HCT116 (cell line): ENCODE measurements at regions not wholly inside any gene's neighbourhood (a gene's known extent, or its start where the extent isn't known, plus 50 kb on each side); places are given as distances from the start of the nearest gene placed in this dataset.

Experiments
- ATAC-seq: fragments of 200-7000 bp; cut with Tn5 transposase; 2 replicates; pipeline ENCODE4 v1.9.1; 2020; ENCODE audit warnings: mild to moderate bottlenecking, moderate library complexity
- BruUV-seq: library from RNA; stranded (reverse); fragments of 400-500 nt; replicated peaks from 2 replicates; lab custom pipeline; 2021; lab: Mats Ljungman, UMichigan
- CTCF ChIA-PET: fragments of 300-600 bp; sonication (Branson Sonifier 250); formaldehyde crosslinking; loops from one replicate; lab custom pipeline; 2021; ENCODE audit warnings: antibody characterized with exemption; lab: Charles Lee
- POLR2A ChIA-PET: fragments of 300-600, 350-600 bp; sonication (Branson Sonifier 250); formaldehyde crosslinking; loops from one replicate; lab custom pipeline; 2021; ENCODE audit warnings: antibody characterized with exemption; lab: Charles Lee
- RAD21 ChIA-PET, 2 experiments: fragments of 300-600 bp; sonication (Branson Sonifier 250); formaldehyde crosslinking; loops; one replicate each; lab custom pipeline; 2023; ENCODE audit warnings: low total read pairs in 2 of 2; ENCODE audit not compliant: uncharacterized antibody in 2 of 2, unreplicated experiment in 2 of 2, low non-redundant PET in 1 of 2; lab: Charles Lee
- DNase-seq: peaks from one replicate; pipeline ENCODE4 v3.0.0-alpha.2; 2010; ENCODE audit warnings: low read depth, low spot score
- H2AFZ ChIP-seq: fragments of 200-600 bp; shearing (Covaris generic), sonication (generic); 2 replicates; pipeline ENCODE4 v1.6.1; 2017; ENCODE audit warnings: low read depth, mixed run types, mixed read lengths, antibody characterized with exemption, low read length; ENCODE audit not compliant: poor library complexity, severe bottlenecking
- H3K27ac ChIP-seq: 2 replicates; pipeline ENCODE4 v1.5.1; 2012; ENCODE audit warnings: low read depth, low read length
- H3K27me3 ChIP-seq: fragments of 200-600 bp; sonication (generic); 2 replicates; pipeline ENCODE4 v1.6.1; 2016; ENCODE audit warnings: mixed run types, low read length, mixed read lengths; ENCODE audit not compliant: insufficient read depth
- H3K36me3 ChIP-seq, 2 experiments: fragments of 200-500 bp in 1 of 2; fragments of 200-600 bp in 1 of 2; sonication (Bioruptor generic) in 1 of 2; sonication (generic) in 1 of 2; 2 replicates each; pipeline versions ENCODE4 v1.5.1 to v1.6.1; 2014 to 2016; ENCODE audit warnings: low read length in 2 of 2, inconsistent platforms in 1 of 2, mixed read lengths in 1 of 2, mixed run types in 1 of 2; ENCODE audit not compliant: insufficient read depth in 2 of 2, control insufficient read depth in 1 of 2
- H3K4me1 ChIP-seq, 2 experiments: fragments of 200-600 bp in 1 of 2; sonication (generic) in 1 of 2; 2 replicates each; pipeline versions ENCODE4 v1.5.1 to v1.6.1; 2012 to 2017; ENCODE audit warnings: low read length in 2 of 2, inconsistent platforms in 1 of 2, mild to moderate bottlenecking in 1 of 2, mixed read lengths in 1 of 2, mixed run types in 1 of 2, moderate library complexity in 1 of 2; ENCODE audit not compliant: insufficient read depth in 2 of 2, control insufficient read depth in 1 of 2
- H3K4me2 ChIP-seq: fragments of 200-600 bp; sonication (generic); 2 replicates; pipeline ENCODE4 v1.6.1; 2017; ENCODE audit warnings: mixed run types, low read length, mixed read lengths
- H3K4me3 ChIP-seq, 2 experiments: fragments of 200-600 bp in 1 of 2; sonication (generic) in 1 of 2; replicated peaks in 1 of 2; 2 replicates each; pipeline ENCODE4 v1.5.1; 2011 to 2016; ENCODE audit warnings: low read length in 2 of 2, control low read depth in 1 of 2, low read depth in 1 of 2, mild to moderate bottlenecking in 1 of 2, mixed read lengths in 1 of 2, mixed run types in 1 of 2
- H3K79me2 ChIP-seq: fragments of 200-600 bp; sonication (generic); 2 replicates; pipeline ENCODE4 v1.6.1; 2017; ENCODE audit warnings: mild to moderate bottlenecking, mixed run types, low read length, moderate library complexity, mixed read lengths; ENCODE audit not compliant: insufficient read depth
- H3K9ac ChIP-seq: fragments of 200-600 bp; sonication (generic); 2 replicates; pipeline ENCODE4 v1.6.1; 2016; ENCODE audit warnings: low read length, mixed read lengths
- H3K9me2 ChIP-seq: fragments of 200-600 bp; sonication (generic), shearing (Covaris generic); 2 replicates; pipeline ENCODE4 v1.6.1; 2017; ENCODE audit warnings: mixed run types, mild to moderate bottlenecking, moderate library complexity; ENCODE audit not compliant: insufficient read depth
- H3K9me3 ChIP-seq, 2 experiments: fragments of 200-500 bp in 1 of 2; fragments of 200-600 bp in 1 of 2; sonication (Bioruptor generic) in 1 of 2; sonication (generic) in 1 of 2; 2 replicates each; pipeline ENCODE4 v1.6.1; 2014 to 2017; ENCODE audit warnings: low read length in 2 of 2, mixed read lengths in 2 of 2, inconsistent platforms in 1 of 2, low read depth in 1 of 2, mild to moderate bottlenecking in 1 of 2, mixed run types in 1 of 2, moderate library complexity in 1 of 2; ENCODE audit not compliant: control insufficient read depth in 1 of 2, insufficient read depth in 1 of 2
- H4K20me1 ChIP-seq: fragments of 200-600 bp; sonication (generic), shearing (Covaris generic); 2 replicates; pipeline ENCODE4 v1.6.1; 2017; ENCODE audit warnings: mixed run types, mild to moderate bottlenecking, moderate library complexity; ENCODE audit not compliant: insufficient read depth
- ELF1 ChIP-seq: IDR thresholded peaks from 2 replicates; pipeline ENCODE4 v1.6.1; 2012; ENCODE audit warnings: low read depth, borderline replicate concordance
- EZH2phosphoT487 ChIP-seq: fragments of 200-600 bp; IDR thresholded peaks from 2 replicates; pipeline ENCODE4 v1.6.1; 2018; ENCODE audit warnings: antibody characterized with exemption, borderline replicate concordance
- JUND ChIP-seq: IDR thresholded peaks from 2 replicates; pipeline ENCODE4 v1.6.1; 2012
- POLR2A ChIP-seq: IDR thresholded peaks from 2 replicates; pipeline ENCODE4 v1.7.0; 2011; ENCODE audit warnings: borderline replicate concordance; ENCODE audit not compliant: insufficient read depth, insufficient read length; ENCODE audit errors: extremely low read depth
- SIN3A ChIP-seq: IDR thresholded peaks from 2 replicates; pipeline ENCODE4 v1.6.1; 2012; ENCODE audit warnings: low read depth
- SRF ChIP-seq: IDR thresholded peaks from 2 replicates; pipeline ENCODE4 v1.6.1; 2012; ENCODE audit warnings: low read depth
- TCF7L2 ChIP-seq: IDR thresholded peaks from 2 replicates; pipeline ENCODE4 v1.7.0; 2011; ENCODE audit warnings: borderline replicate concordance, inconsistent platforms; ENCODE audit not compliant: insufficient read depth, insufficient read length; ENCODE audit errors: extremely low read depth
- ZNF274 ChIP-seq: fragments of 200-500 bp; sonication (Bioruptor generic); IDR thresholded peaks from 2 replicates; pipeline ENCODE4 v1.6.1; 2014; ENCODE audit warnings: mild to moderate bottlenecking, low read depth, low read length, inconsistent platforms
- intact Hi-C: fragments of 100-400 bp; cut with micrococcal nuclease; formaldehyde crosslinking; loops from 2 replicates; pipeline ENCODE4 v1.10.0; 2022
- TF ChIP-seq, protein P1 (sequence below), 3 experiments: fragments of 200-600 bp in 1 of 3; sonication (generic) in 1 of 3; IDR thresholded peaks in 2 of 3; conservative IDR thresholded peaks in 1 of 3; 2 replicates each; pipeline ENCODE4 v1.5.1; 2012 to 2017; ENCODE audit warnings: low read depth in 2 of 3, low read length in 2 of 3, antibody characterized with exemption in 1 of 3, borderline replicate concordance in 1 of 3, control low read depth in 1 of 3, mild to moderate bottlenecking in 1 of 3, mixed read lengths in 1 of 3, mixed run types in 1 of 3, moderate library complexity in 1 of 3; ENCODE audit not compliant: insufficient read depth in 1 of 3
- TF ChIP-seq, protein P2 (sequence below): IDR thresholded peaks from 2 replicates; pipeline ENCODE4 v1.6.1; 2012

DNA sequence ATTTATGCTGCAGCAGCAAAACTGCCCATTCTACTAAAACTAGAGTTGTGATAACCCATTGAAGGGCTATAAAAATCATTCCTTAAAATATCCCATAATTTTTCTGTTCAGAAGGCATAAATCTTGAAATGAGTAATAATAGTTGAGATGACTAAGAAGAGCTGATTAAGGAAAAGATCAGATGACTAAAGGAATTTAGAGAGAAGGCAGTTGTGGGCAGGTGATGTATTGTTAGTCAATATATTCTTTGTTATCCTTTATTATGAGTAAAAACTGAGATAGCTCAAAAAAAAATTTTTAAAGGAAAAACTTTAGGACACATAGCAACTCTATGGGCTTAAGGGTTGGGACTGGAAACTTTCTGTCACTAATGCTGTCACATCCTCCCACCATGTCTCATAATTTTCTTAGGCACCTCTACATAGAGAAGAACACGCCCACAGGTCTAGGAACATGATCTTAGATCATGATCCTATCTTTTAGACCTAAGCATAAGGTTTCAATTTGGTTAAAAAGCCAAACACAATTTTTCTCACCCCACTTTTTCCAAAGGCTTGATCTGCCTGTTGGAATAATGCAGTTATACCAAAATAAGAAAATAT, 597.5 kb upstream of the MEF2C start (continued):
- TF ChIP-seq, protein P1, sequence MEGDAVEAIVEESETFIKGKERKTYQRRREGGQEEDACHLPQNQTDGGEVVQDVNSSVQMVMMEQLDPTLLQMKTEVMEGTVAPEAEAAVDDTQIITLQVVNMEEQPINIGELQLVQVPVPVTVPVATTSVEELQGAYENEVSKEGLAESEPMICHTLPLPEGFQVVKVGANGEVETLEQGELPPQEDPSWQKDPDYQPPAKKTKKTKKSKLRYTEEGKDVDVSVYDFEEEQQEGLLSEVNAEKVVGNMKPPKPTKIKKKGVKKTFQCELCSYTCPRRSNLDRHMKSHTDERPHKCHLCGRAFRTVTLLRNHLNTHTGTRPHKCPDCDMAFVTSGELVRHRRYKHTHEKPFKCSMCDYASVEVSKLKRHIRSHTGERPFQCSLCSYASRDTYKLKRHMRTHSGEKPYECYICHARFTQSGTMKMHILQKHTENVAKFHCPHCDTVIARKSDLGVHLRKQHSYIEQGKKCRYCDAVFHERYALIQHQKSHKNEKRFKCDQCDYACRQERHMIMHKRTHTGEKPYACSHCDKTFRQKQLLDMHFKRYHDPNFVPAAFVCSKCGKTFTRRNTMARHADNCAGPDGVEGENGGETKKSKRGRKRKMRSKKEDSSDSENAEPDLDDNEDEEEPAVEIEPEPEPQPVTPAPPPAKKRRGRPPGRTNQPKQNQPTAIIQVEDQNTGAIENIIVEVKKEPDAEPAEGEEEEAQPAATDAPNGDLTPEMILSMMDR (IDR thresholded peaks at IDR 0.05 in 2 of 3, conservative IDR thresholded peaks at IDR 0.05 in 1 of 3; ENCODE audit: borderline replicate concordance in 1 of 3, insufficient read depth in 1 of 3, low read depth in 2 of 3, low read length in 2 of 3) = no peak
- TF ChIP-seq JUND = no peak
- no peak for TF ChIP-seq POLR2A

DNA sequence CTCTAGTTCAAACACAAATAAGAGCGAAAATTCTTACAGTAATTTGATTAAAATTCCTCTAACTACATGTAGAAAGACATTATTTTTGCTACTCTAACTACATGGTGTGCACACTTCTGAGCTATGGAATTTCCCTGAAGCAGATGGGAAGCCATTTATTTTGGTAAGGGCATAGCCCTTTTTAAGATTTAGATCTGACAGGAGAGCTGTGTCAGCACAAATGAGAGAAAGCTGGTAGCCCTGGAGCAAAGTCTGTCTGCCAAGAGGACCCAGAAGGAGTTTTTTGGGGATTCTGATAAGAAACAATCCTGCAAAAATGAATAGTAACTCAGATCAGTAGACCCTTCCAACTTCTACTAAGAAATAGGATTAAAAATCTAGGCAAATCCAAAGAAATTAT, 595.9 kb upstream of the MEF2C start:
- H3K4me1 ChIP-seq = no peaks in the 10 kb centered on the region
- POLR2A ChIA-PET = no interaction called here
- H3K9ac ChIP-seq = no peak overlapping the region
- no peaks in the 10 kb centered on the region for H3K9me3 ChIP-seq
- H3K36me3 ChIP-seq = no peaks in the 10 kb centered on the region
- BruUV-seq = no TSS peak
- CTCF ChIA-PET = no interaction called here
- TF ChIP-seq SIN3A = no peak
- TF ChIP-seq EZH2phosphoT487 = no peak
- no peak for TF ChIP-seq ZNF274
- TF ChIP-seq, protein P2, sequence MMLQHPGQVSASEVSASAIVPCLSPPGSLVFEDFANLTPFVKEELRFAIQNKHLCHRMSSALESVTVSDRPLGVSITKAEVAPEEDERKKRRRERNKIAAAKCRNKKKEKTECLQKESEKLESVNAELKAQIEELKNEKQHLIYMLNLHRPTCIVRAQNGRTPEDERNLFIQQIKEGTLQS = no peak
- no peak for TF ChIP-seq ELF1
- no peak for TF ChIP-seq TCF7L2
- TF ChIP-seq SRF = no peak
- TF ChIP-seq, all 23 proteins: peak for 0
- Histone ChIP-seq H3K9me2 (no peaks in the 10 kb centered on the region), H3K4me2 (no peak overlapping the region), H3K27ac (no peak overlapping the region), H4K20me1 (no peaks in the 10 kb centered on the region), H3K27me3 (no peaks in the 10 kb centered on the region), H2AFZ (no peak overlapping the region), H3K79me2 (no peaks in the 10 kb centered on the region), H3K4me3 (no peak overlapping the region)
- no peak for ATAC-seq
- no peak for DNase-seq
- RAD21 ChIA-PET = no interaction called here
- intact Hi-C loops = no loop called here
